ENCODE measurements at regions not wholly inside any gene's neighbourhood (a gene's known extent, or its start where the extent isn't known, plus 50 kb on each side); places are given as distances from the start of the nearest gene placed in this dataset.

DNA sequence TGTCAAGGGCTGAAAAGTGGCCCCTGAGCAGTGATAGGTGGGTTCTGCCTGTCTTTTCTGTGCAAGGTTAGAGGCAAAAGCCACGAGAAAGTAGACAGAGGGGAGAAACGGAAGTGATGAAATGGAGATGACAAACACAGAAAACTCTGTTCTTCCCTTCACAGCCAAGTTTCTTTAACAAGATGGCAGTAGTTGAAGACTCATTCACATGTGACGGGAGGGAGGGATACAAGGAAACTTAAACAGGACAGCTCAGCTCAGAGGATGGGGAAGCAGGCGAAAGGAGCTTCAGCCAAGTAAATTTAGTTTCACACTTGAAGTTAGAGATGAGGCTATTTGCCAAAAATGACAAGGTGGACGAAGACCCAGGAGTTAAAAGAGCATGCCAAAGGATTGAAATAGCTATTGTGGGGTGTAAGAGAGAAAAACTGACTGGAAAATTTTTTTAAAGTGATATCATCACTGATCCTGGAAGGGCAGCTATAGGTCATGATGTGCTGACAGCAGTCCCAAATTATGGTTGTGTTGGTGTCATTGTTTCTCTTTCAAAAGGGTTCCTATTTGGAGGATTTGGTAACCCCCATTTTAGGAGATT, 347.9 kb downstream of the EFNB2 start:
- H3K4me3 ChIP-seq (ENCODE audit: low read length) = no peak overlapping the region
- DNase-seq (ENCODE audit: low read depth) = no peak
- no peak for TF ChIP-seq CTCF (conservative IDR thresholded peaks at IDR 0.05; ENCODE audit: low read depth, low read length)

DNA sequence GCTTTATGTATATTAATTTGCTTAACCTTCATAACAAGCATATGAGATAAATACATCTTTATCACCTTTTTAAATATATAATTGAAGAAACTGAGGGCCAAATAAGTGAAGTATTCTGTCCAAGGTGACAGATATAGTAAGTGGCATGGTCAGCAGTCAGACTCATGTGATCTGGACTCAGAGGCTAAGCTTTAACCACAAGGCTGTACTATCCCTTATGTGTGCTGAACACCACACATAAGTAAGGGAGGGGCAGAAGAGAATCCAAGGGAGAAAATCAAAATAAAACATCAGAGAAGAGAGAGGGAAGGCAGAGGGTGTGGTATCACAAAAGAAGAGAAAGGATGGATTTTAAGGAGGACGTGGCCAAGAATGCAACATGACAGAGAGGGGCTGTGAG, 348.4 kb downstream of the EFNB2 start:
- H3K4me3 ChIP-seq (ENCODE audit: low read length) = no peak overlapping the region
- no peak for TF ChIP-seq CTCF (conservative IDR thresholded peaks at IDR 0.05; ENCODE audit: low read depth, low read length)
- DNase-seq (ENCODE audit: low read depth) = no peak

GRCh38 chr13:106186366-106187030, 349.0 kb downstream of the EFNB2 start:
- no peak overlapping the region for H3K4me3 ChIP-seq (ENCODE audit: low read length)
- DNase-seq (ENCODE audit: low read depth) = no peak
- no peak for TF ChIP-seq CTCF (conservative IDR thresholded peaks at IDR 0.05; ENCODE audit: low read depth, low read length)

GRCh38 chr13:106184790-106185189, 350.7 kb downstream of the EFNB2 start:
- TF ChIP-seq CTCF (conservative IDR thresholded peaks at IDR 0.05; ENCODE audit: low read depth, low read length) = no peak
- DNase-seq (ENCODE audit: low read depth) = no peak
- no peak overlapping the region for H3K4me3 ChIP-seq (ENCODE audit: low read length)

- no peak for TF ChIP-seq CTCF (conservative IDR thresholded peaks at IDR 0.05; ENCODE audit: low read depth, low read length)
- no peak overlapping the region for H3K4me3 ChIP-seq (ENCODE audit: low read length)
- DNase-seq (ENCODE audit: low read depth) = no peak
Measured at GRCh38 chr13:106183410-106184065, 351.9 kb downstream of the EFNB2 start.

DNA sequence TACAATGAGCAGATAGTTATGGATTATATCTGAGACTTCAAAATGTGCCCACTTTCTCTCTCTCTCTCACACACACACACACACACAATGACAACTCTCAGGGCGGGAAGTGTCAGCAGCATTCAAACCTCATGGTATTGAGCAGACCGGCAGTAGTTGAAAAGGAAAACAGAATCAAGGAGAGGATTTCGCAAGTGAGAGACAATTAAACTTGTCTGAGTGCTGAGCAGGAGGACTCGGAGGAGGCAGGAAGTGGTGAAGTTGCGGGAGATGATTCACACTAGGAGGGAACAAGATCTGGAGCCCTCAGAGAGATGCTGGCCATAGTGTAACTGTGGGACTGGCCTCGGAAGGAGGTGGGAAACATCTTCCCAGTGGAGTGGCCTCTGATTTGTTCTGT, 353.1 kb downstream of the EFNB2 start:
- no peak for TF ChIP-seq CTCF (conservative IDR thresholded peaks at IDR 0.05; ENCODE audit: low read depth, low read length)
- no peak overlapping the region for H3K4me3 ChIP-seq (ENCODE audit: low read length)
- DNase-seq (ENCODE audit: low read depth) = no peak

- TF ChIP-seq CTCF (conservative IDR thresholded peaks at IDR 0.05; ENCODE audit: low read depth, low read length) = no peak
- H3K4me3 ChIP-seq (ENCODE audit: low read length) = no peak overlapping the region
- no peak for DNase-seq (ENCODE audit: low read depth)
Measured at GRCh38 chr13:106178816-106179215, 356.6 kb downstream of the EFNB2 start.

All from retinal pigment epithelial cell (primary cell).